Natural killer cell (primary cell): ENCODE measurements at regions not wholly inside any gene's neighbourhood (a gene's known extent, or its start where the extent isn't known, plus 50 kb on each side); places are given as distances from the start of the nearest gene placed in this dataset.
A peak's percentile ranks its signal among the peaks of the same experiment; 100 is the strongest.

Experiments
- ATAC-seq, 3 donors: fragments of 150-1000 bp in 2 of 3; fragments of 200-7000 bp in 1 of 3; cut with Tn5 transposase; 1 replicate in 1 of 3; 2 replicates in 2 of 3; pipeline ENCODE4 v1.10.0; 2021; ENCODE audit warnings: mild to moderate bottlenecking in 2 of 3, moderate library complexity in 2 of 3
- DNase-seq, 2 donors: peaks; one replicate each; pipeline versions ENCODE4 v3.0.0 to v3.0.0-alpha.2; 2013 to 2021; ENCODE audit warnings: mixed read lengths in 1 of 2
- H3K27ac ChIP-seq: one replicate; pipeline ENCODE4 v1.5.1; 2013; ENCODE audit warnings: mild to moderate bottlenecking, low read length
- H3K27me3 ChIP-seq: one replicate; pipeline ENCODE4 v1.6.1; 2013; ENCODE audit warnings: low read length; ENCODE audit not compliant: control insufficient read depth, insufficient read depth
- H3K36me3 ChIP-seq: one replicate; pipeline ENCODE4 v1.6.1; 2013; ENCODE audit warnings: low read length; ENCODE audit not compliant: control insufficient read depth, insufficient read depth
- H3K4me1 ChIP-seq: one replicate; pipeline ENCODE4 v1.6.1; 2013; ENCODE audit warnings: low read length; ENCODE audit not compliant: control insufficient read depth, insufficient read depth
- H3K4me3 ChIP-seq: one replicate; pipeline ENCODE4 v1.5.1; 2013; ENCODE audit warnings: low read length
- H3K9me3 ChIP-seq: one replicate; pipeline ENCODE4 v1.6.1; 2013; ENCODE audit warnings: low read length; ENCODE audit not compliant: control insufficient read depth, insufficient read depth
- H3K27ac Mint-ChIP-seq, 2 donors: one replicate each; pipeline ENCODE4 v1.8.0; 2022; ENCODE audit warnings: mild to moderate bottlenecking in 2 of 2, mixed read lengths in 2 of 2, moderate library complexity in 1 of 2
- H3K27me3 Mint-ChIP-seq, 2 donors: one replicate each; pipeline ENCODE4 v1.8.0; 2022; ENCODE audit warnings: low read depth in 2 of 2, mixed read lengths in 2 of 2
- H3K36me3 Mint-ChIP-seq: one replicate; pipeline ENCODE4 v1.8.0; 2022; ENCODE audit warnings: mixed read lengths
- H3K4me1 Mint-ChIP-seq, 2 donors: one replicate each; pipeline ENCODE4 v1.8.0; 2022; ENCODE audit warnings: mixed read lengths in 2 of 2
- H3K4me3 Mint-ChIP-seq: one replicate; pipeline ENCODE4 v1.8.0; 2022; ENCODE audit warnings: mild to moderate bottlenecking, moderate library complexity, mixed read lengths
- H3K9me3 Mint-ChIP-seq, 2 donors: one replicate each; pipeline ENCODE4 v1.8.0; 2022; ENCODE audit warnings: mixed read lengths in 2 of 2
- WGBS: methylation state at CpG from one replicate; pipeline ENCODE4 v1.1.7; 2013; ENCODE audit warnings: missing lambda C conversion rate; ENCODE audit not compliant: insufficient coverage; 5-methylcytosine and 5-hydroxymethylcytosine counted together
- intact Hi-C: fragments of 100-400 bp; cut with micrococcal nuclease; formaldehyde crosslinking; loops from one replicate; pipeline ENCODE4 v1.14.2; 2022
- TF ChIP-seq, protein P1 (sequence below): fragments of 200-600 bp; IDR thresholded peaks from one replicate; pipeline ENCODE4 v1.8.0; 2022; ENCODE audit warnings: antibody characterized with exemption

DNA sequence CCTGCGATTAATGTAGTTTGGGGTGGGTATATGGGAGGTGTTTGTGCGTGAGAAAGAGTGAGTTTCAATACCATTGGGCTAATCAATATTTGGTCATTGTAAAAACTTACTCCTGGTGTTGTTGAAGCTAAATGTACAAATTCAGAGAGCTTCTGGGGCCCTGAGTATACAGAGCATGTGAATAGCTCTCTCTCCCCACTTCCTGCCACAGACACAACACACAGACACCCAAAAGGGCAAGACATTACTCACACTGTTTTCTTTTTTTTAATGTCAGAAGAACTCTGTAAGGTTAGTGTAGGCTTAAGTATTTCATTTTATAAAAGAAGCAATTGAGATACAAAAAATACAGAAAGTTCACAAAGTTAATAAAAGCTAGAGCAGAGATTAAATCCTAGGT lies 151.3 kb upstream of the KCNIP4 start:
- H3K9me3 ChIP-seq: no peaks in the 10 kb centered on the region
- no peaks in the 10 kb centered on the region for H3K4me1 ChIP-seq
- no peaks in the 10 kb centered on the region for H3K36me3 Mint-ChIP-seq
- H3K4me1 Mint-ChIP-seq: no peaks in the 10 kb centered on the region
- no peak overlapping the region for H3K27ac ChIP-seq
- H3K27me3 Mint-ChIP-seq: no peaks in the 10 kb centered on the region
- H3K36me3 ChIP-seq: no peaks in the 10 kb centered on the region
- TF ChIP-seq, protein P1, sequence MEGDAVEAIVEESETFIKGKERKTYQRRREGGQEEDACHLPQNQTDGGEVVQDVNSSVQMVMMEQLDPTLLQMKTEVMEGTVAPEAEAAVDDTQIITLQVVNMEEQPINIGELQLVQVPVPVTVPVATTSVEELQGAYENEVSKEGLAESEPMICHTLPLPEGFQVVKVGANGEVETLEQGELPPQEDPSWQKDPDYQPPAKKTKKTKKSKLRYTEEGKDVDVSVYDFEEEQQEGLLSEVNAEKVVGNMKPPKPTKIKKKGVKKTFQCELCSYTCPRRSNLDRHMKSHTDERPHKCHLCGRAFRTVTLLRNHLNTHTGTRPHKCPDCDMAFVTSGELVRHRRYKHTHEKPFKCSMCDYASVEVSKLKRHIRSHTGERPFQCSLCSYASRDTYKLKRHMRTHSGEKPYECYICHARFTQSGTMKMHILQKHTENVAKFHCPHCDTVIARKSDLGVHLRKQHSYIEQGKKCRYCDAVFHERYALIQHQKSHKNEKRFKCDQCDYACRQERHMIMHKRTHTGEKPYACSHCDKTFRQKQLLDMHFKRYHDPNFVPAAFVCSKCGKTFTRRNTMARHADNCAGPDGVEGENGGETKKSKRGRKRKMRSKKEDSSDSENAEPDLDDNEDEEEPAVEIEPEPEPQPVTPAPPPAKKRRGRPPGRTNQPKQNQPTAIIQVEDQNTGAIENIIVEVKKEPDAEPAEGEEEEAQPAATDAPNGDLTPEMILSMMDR: no peak
- no peak for ATAC-seq
- peaks cover 2 to 4% of the 10 kb centered on the region in 2 donors for H3K9me3 Mint-ChIP-seq
- no peak overlapping the region for H3K4me3 ChIP-seq
- no peaks in the 10 kb centered on the region for H3K27me3 ChIP-seq
- DNase-seq: peak in 1 of 2 donors; percentile 7
- WGBS: 85% methylated on average over 2 of the region's 2 CpGs
- no peak overlapping the region for H3K27ac Mint-ChIP-seq
- no peak overlapping the region for H3K4me3 Mint-ChIP-seq
- intact Hi-C loops: no loop called here

DNA sequence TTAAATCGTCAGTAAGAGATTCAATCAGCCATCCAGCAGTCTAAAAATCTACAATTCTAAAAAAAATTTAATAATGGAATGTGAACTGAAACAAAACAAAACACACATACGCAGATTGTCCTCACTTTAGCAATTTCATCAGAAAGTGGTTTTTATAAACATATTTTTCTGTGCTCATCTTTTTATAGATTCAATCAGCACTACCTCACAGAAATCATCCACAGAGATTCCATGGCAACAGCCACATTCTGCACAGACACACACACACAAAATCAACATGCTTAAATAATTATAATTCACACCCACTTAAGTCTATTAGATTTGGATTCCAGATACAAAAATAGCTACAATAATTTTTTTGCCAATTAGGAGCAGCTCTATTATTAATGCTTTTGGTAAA lies 149.0 kb upstream of the KCNIP4 start:
- TF ChIP-seq, protein P1: no peak
- Mint-ChIP-seq H3K36me3 (no peaks in the 10 kb centered on the region), H3K9me3 (peaks cover 0 to 4% of the 10 kb centered on the region in 2 donors), H3K4me3 (no peak overlapping the region), H3K4me1 (no peaks in the 10 kb centered on the region), H3K27me3 (no peaks in the 10 kb centered on the region), H3K27ac (no peak overlapping the region)
- H3K9me3 ChIP-seq: no peaks in the 10 kb centered on the region
- intact Hi-C loops: no loop called here
- H3K27me3 ChIP-seq: no peaks in the 10 kb centered on the region
- no peak for ATAC-seq
- 100% methylated on average over 1 of the region's 2 CpGs for WGBS
- no peak for DNase-seq
- H3K36me3 ChIP-seq: no peaks in the 10 kb centered on the region
- H3K27ac ChIP-seq: no peak overlapping the region
- no peak overlapping the region for H3K4me3 ChIP-seq
- H3K4me1 ChIP-seq: no peaks in the 10 kb centered on the region

DNA sequence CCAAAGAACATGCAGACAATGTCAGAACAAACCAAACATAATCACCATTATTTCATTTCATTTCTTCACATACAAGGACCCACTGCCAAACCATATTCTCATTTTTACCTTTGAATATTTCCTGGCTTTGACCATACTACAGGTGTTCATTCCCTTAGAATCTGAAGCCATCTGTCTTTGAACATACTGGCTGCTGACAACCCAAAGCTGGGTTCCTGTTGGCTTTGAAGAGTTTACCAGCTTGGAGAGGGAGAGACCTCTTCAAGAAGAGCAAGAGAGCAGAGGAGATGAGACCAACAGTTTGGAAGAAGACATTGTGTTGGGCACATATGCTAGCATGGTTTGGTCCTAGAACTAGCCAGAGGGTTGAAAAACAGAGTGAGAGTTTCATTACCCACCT lies 145.6 kb upstream of the KCNIP4 start:
- no peak for DNase-seq
- Histone ChIP-seq H3K27me3 (no peaks in the 10 kb centered on the region), H3K9me3 (no peaks in the 10 kb centered on the region), H3K27ac (no peak overlapping the region), H3K4me3 (no peak overlapping the region), H3K4me1 (no peaks in the 10 kb centered on the region), H3K36me3 (no peaks in the 10 kb centered on the region)
- Mint-ChIP-seq H3K27me3 (no peaks in the 10 kb centered on the region), H3K4me1 (no peaks in the 10 kb centered on the region), H3K27ac (no peak overlapping the region), H3K9me3 (peaks cover 0 to 4% of the 10 kb centered on the region in 2 donors), H3K36me3 (no peaks in the 10 kb centered on the region), H3K4me3 (no peak overlapping the region)
- TF ChIP-seq, protein P1: no peak
- no peak for ATAC-seq
- intact Hi-C loops: no loop called here

DNA sequence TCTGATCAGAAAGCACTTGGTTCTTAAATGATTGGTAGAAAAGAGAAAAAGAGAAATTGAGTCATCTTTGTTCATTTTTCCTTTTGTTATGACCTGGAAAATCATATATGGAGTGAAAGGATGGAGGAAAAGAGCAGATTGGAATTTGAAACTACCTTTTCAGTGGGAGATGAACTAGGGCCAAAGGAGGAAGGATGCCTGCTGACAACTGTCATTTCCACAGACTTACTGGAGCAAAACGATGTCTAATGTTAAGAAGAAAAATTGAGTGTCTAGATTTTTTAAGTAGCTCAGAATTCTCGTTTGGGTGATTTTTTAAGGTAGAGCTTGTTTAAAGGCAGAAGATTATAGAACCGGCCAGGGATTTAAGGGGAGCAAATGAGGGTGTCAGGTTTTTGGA lies 144.6 kb upstream of the KCNIP4 start:
- intact Hi-C loops: no loop called here
- TF ChIP-seq, protein P1: no peak
- no peak overlapping the region for H3K4me3 Mint-ChIP-seq
- ATAC-seq: no peak
- Histone ChIP-seq H3K27ac (no peak overlapping the region), H3K4me1 (no peaks in the 10 kb centered on the region), H3K9me3 (no peaks in the 10 kb centered on the region), H3K36me3 (no peaks in the 10 kb centered on the region), H3K4me3 (no peak overlapping the region), H3K27me3 (no peaks in the 10 kb centered on the region)
- WGBS: 65% methylated on average over 3 of the region's 3 CpGs
- peaks cover 0 to 4% of the 10 kb centered on the region in 2 donors for H3K9me3 Mint-ChIP-seq
- H3K36me3 Mint-ChIP-seq: no peaks in the 10 kb centered on the region
- H3K4me1 Mint-ChIP-seq: no peaks in the 10 kb centered on the region
- no peak for DNase-seq
- H3K27ac Mint-ChIP-seq: no peak overlapping the region
- no peaks in the 10 kb centered on the region for H3K27me3 Mint-ChIP-seq
